ENCODE measurements at regions not wholly inside any gene's neighbourhood (a gene's known extent, or its start where the extent isn't known, plus 50 kb on each side); places are given as distances from the start of the nearest gene placed in this dataset.

GRCh38 chr16:54210452-54211125, 76.0 kb downstream of the IRX3 start (continued):
- no peak for TF ChIP-seq STAG1 (CRISPR knock-in tag; IDR thresholded peaks at IDR 0.05)
- no peak for TF ChIP-seq IRF1 (CRISPR knock-in tag; IDR thresholded peaks at IDR 0.05; ENCODE audit: low read depth)

- Histone ChIP-seq H3K27ac (ENCODE audit: extremely low read length, insufficient read depth, low read length) (no peak overlapping the region), H3K9me3 (ENCODE audit: low read length) (no peaks in the 10 kb centered on the region), H4K20me1 (ENCODE audit: insufficient read depth, low read length) (no peaks in the 10 kb centered on the region), H3K9ac (ENCODE audit: insufficient read depth, low read depth, low read length) (no peak overlapping the region), H3K79me2 (ENCODE audit: insufficient read depth, low read length) (no peaks in the 10 kb centered on the region), H3K4me3 (replicated peaks in 1 of 3; ENCODE audit: insufficient read depth in 1 of 3, low read depth in 2 of 3, low read length in 3 of 3) (no peak overlapping the region), H2AFZ (ENCODE audit: low read length) (no peak overlapping the region), H3K4me1 (ENCODE audit: insufficient read depth, low read length) (peaks cover 25% of the 10 kb centered on the region), H3K36me3 (replicated peaks in 1 of 2; ENCODE audit: control insufficient read depth in 1 of 2, insufficient read depth in 2 of 2, low read length in 2 of 2) (no peaks in the 10 kb centered on the region), H3K27me3 (ENCODE audit: control insufficient read depth in 1 of 2, insufficient read depth in 2 of 2, low read length in 2 of 2) (peaks cover 6 to 24% of the 10 kb centered on the region in 2 experiments; a peak in 4 of 5 replicates), H3K4me2 (ENCODE audit: low read depth, low read length) (no peak overlapping the region)
- no TSS peak for BruUV-seq (replicated peaks)
- DNase-seq (ENCODE audit: low spot score) (no peak), ATAC-seq (no peak), FAIRE-seq (no peak)
- POLR2A ChIA-PET: no interaction called here
- in situ Hi-C loops (cut with HindIII; ENCODE audit: extremely low pct_ligation_motif_present, low pct_unique_long_range_greater_than_20kb) (no loop called here), intact Hi-C loops (cut with micrococcal nuclease; ENCODE audit: unreplicated experiment) (no loop called here)
- CTCF ChIA-PET (ENCODE audit: low intra/inter-chr PET ratio, low total read pairs): no interaction called here
- 84% methylated on average over 5 of the region's 5 CpGs for WGBS (ENCODE audit: low lambda C conversion rate)
- TF ChIP-seq ZNF770 (CRISPR knock-in tag; IDR thresholded peaks at IDR 0.05) (no peak), WIZ (CRISPR knock-in tag; IDR thresholded peaks at IDR 0.05) (no peak), BORCS8-MEF2B (CRISPR knock-in tag; IDR thresholded peaks at IDR 0.05) (no peak), FIP1L1 (IDR thresholded peaks at IDR 0.05; ENCODE audit: borderline replicate concordance, insufficient read depth, low read depth, low read length) (no peak), RFX1 (IDR thresholded peaks at IDR 0.05) (no peak), ZNF33A (CRISPR knock-in tag; IDR thresholded peaks at IDR 0.05; ENCODE audit: borderline replicate concordance) (no peak), ATF6 (CRISPR knock-in tag; conservative IDR thresholded peaks at IDR 0.05) (no peak), ZSCAN30 (CRISPR knock-in tag; IDR thresholded peaks at IDR 0.05) (no peak), SP4 (CRISPR knock-in tag; IDR thresholded peaks at IDR 0.05) (no peak), MLXIP (CRISPR knock-in tag; IDR thresholded peaks at IDR 0.05; ENCODE audit: borderline replicate concordance) (no peak), GRHL1 (CRISPR knock-in tag; conservative IDR thresholded peaks at IDR 0.05) (no peak)
Observed at GRCh38 chr16:54208237-54208636, 78.3 kb downstream of the IRX3 start.
